ENCODE measurements at regions not wholly inside any gene's neighbourhood (a gene's known extent, or its start where the extent isn't known, plus 50 kb on each side); places are given as distances from the start of the nearest gene placed in this dataset.

- Histone ChIP-seq H3K27ac (ENCODE audit: low read length) (no peak overlapping the region), H3K36me3 (ENCODE audit: control insufficient read depth, insufficient read depth, low read length) (no peaks in the 10 kb centered on the region), H3K9me3 (ENCODE audit: control insufficient read depth, insufficient read depth, low read length) (no peaks in the 10 kb centered on the region), H3K4me3 (ENCODE audit: low read length) (no peak overlapping the region), H3K27me3 (ENCODE audit: control insufficient read depth, insufficient read depth, low read length) (no peaks in the 10 kb centered on the region), H3K4me1 (ENCODE audit: control insufficient read depth, insufficient read depth, low read length) (no peaks in the 10 kb centered on the region)
- no peak for TF ChIP-seq CTCF (IDR thresholded peaks at IDR 0.05)
- intact Hi-C loops (cut with micrococcal nuclease), result no loop called here
- 76% methylated on average over 7 of the region's 7 CpGs for WGBS (ENCODE audit: insufficient coverage)
- ATAC-seq (no peak), DNase-seq (no peak)
- Mint-ChIP-seq H3K4me3 (no peak overlapping the region), H3K9me3 (no peaks in the 10 kb centered on the region), H3K36me3 (no peaks in the 10 kb centered on the region), H3K27me3 (ENCODE audit: low read depth in 2 of 2) (peaks cover 0 to 15% of the 10 kb centered on the region in 2 donors), H3K4me1 (no peaks in the 10 kb centered on the region), H3K27ac (no peak overlapping the region)
Observed at GRCh38 chr16:75792771-75793492, 66.6 kb upstream of the CPHXL start.

GRCh38 chr16:75793641-75794040 is 67.4 kb upstream of the CPHXL start:
- Histone ChIP-seq H3K4me3 (ENCODE audit: low read length) (no peak overlapping the region), H3K4me1 (ENCODE audit: control insufficient read depth, insufficient read depth, low read length) (no peaks in the 10 kb centered on the region), H3K27me3 (ENCODE audit: control insufficient read depth, insufficient read depth, low read length) (no peaks in the 10 kb centered on the region), H3K36me3 (ENCODE audit: control insufficient read depth, insufficient read depth, low read length) (no peaks in the 10 kb centered on the region), H3K9me3 (ENCODE audit: control insufficient read depth, insufficient read depth, low read length) (no peaks in the 10 kb centered on the region), H3K27ac (ENCODE audit: low read length) (no peak overlapping the region)
- Mint-ChIP-seq H3K27me3 (ENCODE audit: low read depth in 2 of 2) (peaks cover 0 to 13% of the 10 kb centered on the region in 2 donors), H3K36me3 (no peaks in the 10 kb centered on the region), H3K9me3 (no peaks in the 10 kb centered on the region), H3K4me1 (no peaks in the 10 kb centered on the region), H3K27ac (no peak overlapping the region), H3K4me3 (no peak overlapping the region)
- intact Hi-C loops (cut with micrococcal nuclease), result no loop called here
- DNase-seq, result no peak
- no peak for ATAC-seq
- WGBS (ENCODE audit: insufficient coverage), result 61% methylated on average over 2 of the region's 4 CpGs
- no peak for TF ChIP-seq CTCF (IDR thresholded peaks at IDR 0.05)

GRCh38 chr16:75794426-75794825 is 68.1 kb upstream of the CPHXL start:
- ATAC-seq (no peak), DNase-seq (no peak)
- Histone ChIP-seq H3K9me3 (ENCODE audit: control insufficient read depth, insufficient read depth, low read length) (no peaks in the 10 kb centered on the region), H3K27ac (ENCODE audit: low read length) (no peak overlapping the region), H3K36me3 (ENCODE audit: control insufficient read depth, insufficient read depth, low read length) (no peaks in the 10 kb centered on the region), H3K4me3 (ENCODE audit: low read length) (no peak overlapping the region), H3K27me3 (ENCODE audit: control insufficient read depth, insufficient read depth, low read length) (no peaks in the 10 kb centered on the region), H3K4me1 (ENCODE audit: control insufficient read depth, insufficient read depth, low read length) (no peaks in the 10 kb centered on the region)
- Mint-ChIP-seq H3K4me3 (no peak overlapping the region), H3K27ac (no peak overlapping the region), H3K4me1 (no peaks in the 10 kb centered on the region), H3K27me3 (ENCODE audit: low read depth in 2 of 2) (peaks cover 0 to 13% of the 10 kb centered on the region in 2 donors), H3K36me3 (no peaks in the 10 kb centered on the region), H3K9me3 (no peaks in the 10 kb centered on the region)
- WGBS (ENCODE audit: insufficient coverage), result 80% methylated on average over 1 of the region's 4 CpGs
- intact Hi-C loops (cut with micrococcal nuclease), result no loop called here
- no peak for TF ChIP-seq CTCF (IDR thresholded peaks at IDR 0.05)

GRCh38 chr16:75798714-75799113 is 72.4 kb upstream of the CPHXL start:
- H3K27ac Mint-ChIP-seq, result no peak overlapping the region
- H3K27ac ChIP-seq (ENCODE audit: low read length), result no peak overlapping the region
- no peak overlapping the region for H3K4me3 ChIP-seq (ENCODE audit: low read length)
- H3K4me1 ChIP-seq (ENCODE audit: control insufficient read depth, insufficient read depth, low read length), result no peaks in the 10 kb centered on the region
- WGBS (ENCODE audit: insufficient coverage), result 89% methylated on average over 4 of the region's 4 CpGs
- H3K4me1 Mint-ChIP-seq, result no peaks in the 10 kb centered on the region
- no peak for DNase-seq
- intact Hi-C loops (cut with micrococcal nuclease), result no loop called here
- no peak for TF ChIP-seq CTCF (IDR thresholded peaks at IDR 0.05)
- H3K9me3 ChIP-seq (ENCODE audit: control insufficient read depth, insufficient read depth, low read length), result no peaks in the 10 kb centered on the region
- no peaks in the 10 kb centered on the region for H3K36me3 ChIP-seq (ENCODE audit: control insufficient read depth, insufficient read depth, low read length)
- no peaks in the 10 kb centered on the region for H3K36me3 Mint-ChIP-seq
- no peaks in the 10 kb centered on the region for H3K27me3 ChIP-seq (ENCODE audit: control insufficient read depth, insufficient read depth, low read length)
- H3K4me3 Mint-ChIP-seq, result no peak overlapping the region
- no peak for ATAC-seq
- H3K9me3 Mint-ChIP-seq, result no peaks in the 10 kb centered on the region
- peaks cover 0 to 13% of the 10 kb centered on the region in 2 donors for H3K27me3 Mint-ChIP-seq (ENCODE audit: low read depth in 2 of 2)

All from natural killer cell (primary cell).